SIG-M5 treated with dmso at 0.1 percent for 504 hours (cell line): ENCODE measurements at regions not wholly inside any gene's neighbourhood (a gene's known extent, or its start where the extent isn't known, plus 50 kb on each side); places are given as distances from the start of the nearest gene placed in this dataset.

ENCODE experiments used
- DNase-seq: peaks from one replicate; lab custom pipeline; 2025; ENCODE audit not compliant: unreplicated experiment; lab: John Stamatoyannopoulos, UW

GRCh38 chr18:78830826-78831225 lies 148.8 kb upstream of the SALL3 start:
- no peak for DNase-seq

DNA sequence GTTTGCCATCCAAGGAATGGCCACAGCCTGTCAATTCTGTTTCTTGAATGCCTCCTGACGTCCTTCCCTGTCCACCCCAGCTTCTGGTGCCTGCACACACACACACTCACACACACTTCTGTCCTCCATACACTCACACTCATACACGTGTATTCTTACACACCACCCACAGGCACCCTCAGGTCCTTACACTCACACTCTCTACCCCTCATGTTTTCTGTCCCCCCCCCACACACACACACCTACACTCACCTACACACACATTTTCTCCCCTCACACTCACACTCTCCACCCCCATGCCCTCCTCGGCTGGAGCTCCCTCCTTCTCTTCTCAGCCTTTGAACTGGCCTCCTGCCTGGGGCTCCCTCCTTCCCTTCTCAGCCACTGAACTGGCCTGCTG lies 148.0 kb upstream of the SALL3 start:
- no peak for DNase-seq

GRCh38 chr18:78833833-78834232 lies 145.8 kb upstream of the SALL3 start:
- DNase-seq: no peak

GRCh38 chr18:78836838-78837237 lies 142.8 kb upstream of the SALL3 start:
- DNase-seq: no peak

DNA sequence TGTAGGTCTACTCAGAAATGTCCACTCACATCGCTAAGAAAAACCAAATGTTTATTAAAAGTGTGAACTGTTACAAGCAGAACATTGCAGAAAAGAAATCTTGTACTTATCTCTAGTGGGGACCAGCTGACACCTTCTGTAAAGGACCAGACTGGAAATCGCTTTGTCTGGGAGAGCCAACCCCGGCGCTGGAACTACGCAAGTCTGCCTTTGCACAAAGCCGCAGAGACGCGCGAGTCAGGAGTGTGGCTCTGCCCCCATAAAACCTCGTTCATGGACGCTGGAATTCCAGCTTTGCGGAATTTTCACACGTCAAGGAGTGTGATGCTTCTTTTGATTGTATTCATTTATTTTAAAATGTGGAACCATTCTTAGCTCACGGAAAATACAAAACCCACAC lies 141.9 kb upstream of the SALL3 start:
- DNase-seq: no peak

DNA sequence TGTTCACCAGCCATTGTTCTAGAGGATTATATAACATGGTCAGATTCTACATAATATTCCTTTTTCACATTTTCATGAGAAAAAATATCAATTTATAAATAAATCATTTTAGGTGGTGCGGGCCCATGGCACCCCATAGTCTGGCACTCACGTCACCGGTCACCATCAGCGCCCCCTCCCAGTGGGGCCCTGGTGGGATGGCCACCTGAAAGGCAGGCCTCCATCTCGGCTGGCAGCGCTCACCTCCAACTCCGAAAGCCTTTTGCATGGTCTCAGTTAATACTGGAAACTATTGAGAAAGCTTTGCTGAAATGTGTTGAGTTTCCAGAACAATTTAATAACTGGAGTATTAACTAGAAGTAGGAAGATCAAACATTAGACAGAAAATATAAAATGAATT lies 141.4 kb upstream of the SALL3 start:
- no peak for DNase-seq

DNA sequence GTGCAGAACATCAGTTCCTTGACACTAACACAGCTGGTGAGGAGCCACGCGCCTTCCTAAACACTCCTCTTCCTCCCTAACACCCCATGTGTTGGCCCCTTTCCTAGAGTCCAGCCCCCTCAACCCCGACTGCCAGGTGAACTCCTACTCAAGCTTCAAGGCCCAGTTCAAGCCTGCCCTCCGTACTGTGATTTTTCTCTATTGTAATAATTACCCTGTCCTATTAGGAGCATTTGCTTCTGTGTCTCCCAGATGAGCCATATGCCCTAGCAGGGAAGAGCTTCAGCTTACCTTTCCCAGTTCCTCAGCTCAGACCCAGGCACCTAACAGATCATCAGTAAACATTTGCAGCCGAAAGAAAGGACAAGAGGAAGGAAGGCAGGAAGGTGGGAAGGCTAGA lies 130.6 kb upstream of the SALL3 start:
- DNase-seq: no peak

DNA sequence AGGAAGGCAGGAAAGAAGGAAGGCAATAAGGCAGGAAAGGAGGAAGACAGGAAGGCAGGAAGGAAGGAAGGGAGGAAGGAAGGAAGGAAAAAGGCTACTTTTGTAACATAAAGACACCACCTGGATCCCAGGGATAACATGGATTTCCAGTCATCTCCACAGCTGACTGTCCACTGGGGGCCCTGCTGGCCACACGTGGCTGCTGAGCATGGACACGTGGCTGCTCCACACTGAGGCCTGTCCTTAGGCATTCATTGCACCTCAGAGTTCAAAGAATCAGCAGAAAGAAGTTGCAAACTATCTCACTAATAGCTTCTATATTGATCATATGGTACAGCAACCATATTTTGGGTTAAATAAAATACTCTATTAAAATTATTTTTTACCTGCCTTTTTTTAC lies 130.2 kb upstream of the SALL3 start:
- no peak for DNase-seq

DNA sequence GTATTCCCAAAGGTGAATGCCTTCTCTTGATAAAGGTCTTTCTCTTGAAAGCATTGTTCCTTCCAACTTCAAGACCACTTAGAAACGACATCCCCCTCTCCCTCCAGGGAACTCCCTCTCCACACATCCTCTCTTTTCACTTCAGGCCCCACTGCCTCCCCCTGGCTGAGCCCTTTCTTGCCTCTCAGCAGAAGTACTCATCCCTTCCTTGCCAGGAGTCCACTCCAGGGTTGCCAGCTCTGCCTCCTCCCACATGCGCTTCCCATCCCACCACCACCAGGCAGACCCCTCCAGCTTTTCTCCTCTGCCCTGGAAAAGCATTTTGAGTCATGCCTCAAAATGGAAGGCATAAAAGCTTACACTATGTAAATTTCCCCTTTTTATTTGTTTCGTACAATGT lies 126.3 kb upstream of the SALL3 start:
- DNase-seq: no peak

- DNase-seq: no peak
Measured at GRCh38 chr18:78855188-78855587, 124.4 kb upstream of the SALL3 start.

- DNase-seq: no peak
Measured at GRCh38 chr18:78856569-78857313, 122.9 kb upstream of the SALL3 start.

DNA sequence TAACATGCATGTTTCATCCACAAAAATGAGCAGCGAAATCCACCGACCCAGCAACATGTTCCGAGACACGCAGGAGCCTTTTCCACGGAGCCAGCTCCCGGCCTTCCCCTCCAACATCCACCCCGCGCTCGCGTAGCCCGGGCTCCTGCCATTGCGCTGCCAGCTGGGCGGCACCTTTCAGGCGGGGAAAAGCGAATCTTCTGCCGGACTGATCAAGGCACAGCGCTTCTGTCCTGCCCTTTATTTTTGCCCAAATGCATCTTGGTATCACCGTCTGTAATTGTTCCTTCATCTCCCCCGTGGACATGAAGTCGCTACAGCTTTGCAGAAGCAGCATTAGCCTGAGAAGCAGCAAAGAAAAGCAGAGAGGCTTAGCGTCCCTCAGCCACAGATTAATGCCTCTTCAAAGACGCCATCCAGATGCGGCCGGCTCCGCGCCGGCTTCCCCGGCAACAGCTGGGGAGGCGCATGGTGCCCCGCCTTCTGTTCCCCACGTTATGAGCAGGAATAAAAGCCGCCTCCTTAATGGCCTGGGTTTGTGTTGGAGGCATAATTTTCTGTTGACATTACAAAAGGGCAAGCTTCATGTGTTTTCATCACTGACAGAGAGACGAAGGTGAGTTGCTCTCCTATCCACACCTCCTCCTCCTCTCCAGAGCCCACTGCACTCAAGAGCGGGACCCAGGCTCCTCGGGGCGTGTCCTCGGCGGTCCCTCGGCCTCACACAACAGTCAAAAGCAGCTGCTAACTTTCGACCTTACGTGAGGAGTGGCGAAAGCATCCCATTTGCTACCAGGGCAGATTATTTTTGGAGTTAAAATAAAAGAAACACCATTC lies 122.1 kb upstream of the SALL3 start:
- no peak for DNase-seq

DNA sequence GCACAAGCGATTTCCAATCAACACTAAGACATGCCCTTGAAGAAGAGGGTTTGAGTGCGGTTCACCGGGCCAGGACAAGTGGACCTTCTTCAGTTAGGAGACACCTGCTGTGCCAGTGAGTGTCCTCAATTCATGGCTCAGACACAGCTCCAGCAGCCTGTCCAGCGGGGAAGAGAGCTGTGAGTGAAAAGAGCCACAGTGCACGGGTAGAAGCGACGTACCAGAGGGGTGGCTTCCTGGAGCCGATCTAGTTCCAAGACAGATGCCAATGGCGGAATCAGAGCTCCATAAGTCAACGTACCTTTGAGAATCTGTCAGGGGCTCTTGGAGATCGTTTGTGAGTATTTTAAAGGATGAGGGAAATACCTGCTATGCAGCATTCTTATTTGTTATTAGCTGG lies 119.9 kb upstream of the SALL3 start:
- DNase-seq: no peak

DNA sequence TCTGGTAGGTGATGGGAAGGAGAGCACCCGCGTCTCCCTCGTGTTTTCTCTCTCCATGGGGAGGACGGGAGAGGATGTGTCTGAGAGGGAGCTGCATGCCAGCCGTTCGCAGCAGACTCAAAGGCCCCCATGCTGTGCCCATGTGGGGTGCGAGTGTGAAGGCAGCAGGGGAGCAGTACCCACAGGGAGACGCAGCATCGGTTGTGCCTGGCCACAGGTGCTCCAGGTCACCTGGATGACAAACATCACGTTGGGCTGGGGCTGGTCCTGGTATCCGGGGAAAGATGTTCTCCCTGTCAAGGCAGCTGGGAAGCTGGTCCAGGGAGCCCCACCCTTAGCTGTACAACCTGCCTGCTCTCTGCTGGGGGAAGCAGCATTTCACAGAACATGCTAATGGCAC lies 119.5 kb upstream of the SALL3 start:
- DNase-seq: no peak

GRCh38 chr18:78861116-78861515 lies 118.5 kb upstream of the SALL3 start:
- no peak for DNase-seq

DNA sequence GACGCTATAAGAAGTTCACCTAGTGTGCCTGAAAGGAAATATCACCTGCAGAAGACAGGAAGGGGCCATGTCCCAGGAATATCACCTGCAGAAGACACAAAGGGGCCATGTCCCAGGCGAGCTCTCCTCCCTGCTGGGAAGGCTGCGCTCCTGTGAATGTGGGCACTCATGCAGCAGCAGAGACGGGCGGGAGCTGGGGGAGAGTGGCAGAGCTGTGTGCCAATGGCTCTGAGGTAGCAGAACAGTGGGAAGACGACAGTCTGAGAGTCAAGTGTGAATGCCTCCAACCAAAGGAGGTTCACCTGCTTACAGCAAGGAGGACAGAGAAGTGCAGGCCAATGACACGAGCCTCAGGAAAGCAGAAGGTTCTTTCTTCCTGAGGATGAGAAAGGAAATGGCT lies 117.9 kb upstream of the SALL3 start:
- no peak for DNase-seq

DNA sequence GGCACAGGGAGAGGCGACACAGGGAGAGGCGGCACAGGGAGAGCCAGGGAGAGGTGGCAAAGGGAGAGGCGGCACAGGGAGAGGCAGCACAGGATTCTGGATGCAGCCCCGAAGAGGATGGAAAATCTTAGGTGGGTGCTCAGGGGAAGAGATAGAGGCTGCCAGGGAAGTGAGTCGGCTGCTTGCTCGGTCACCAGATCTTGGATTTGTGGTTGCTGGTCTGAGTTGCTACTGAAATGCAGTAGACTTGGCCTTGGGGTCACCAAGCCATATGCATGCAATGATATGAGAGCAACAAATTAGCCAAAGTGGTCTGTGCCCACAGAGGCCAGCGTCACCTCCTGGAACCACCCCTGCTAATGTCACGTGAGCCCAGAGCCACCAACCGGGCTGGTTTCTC lies 117.2 kb upstream of the SALL3 start:
- DNase-seq: no peak

GRCh38 chr18:78865056-78865598 lies 114.5 kb upstream of the SALL3 start:
- no peak for DNase-seq

- DNase-seq: no peak
Measured at GRCh38 chr18:78865771-78866310, 113.8 kb upstream of the SALL3 start.

DNA sequence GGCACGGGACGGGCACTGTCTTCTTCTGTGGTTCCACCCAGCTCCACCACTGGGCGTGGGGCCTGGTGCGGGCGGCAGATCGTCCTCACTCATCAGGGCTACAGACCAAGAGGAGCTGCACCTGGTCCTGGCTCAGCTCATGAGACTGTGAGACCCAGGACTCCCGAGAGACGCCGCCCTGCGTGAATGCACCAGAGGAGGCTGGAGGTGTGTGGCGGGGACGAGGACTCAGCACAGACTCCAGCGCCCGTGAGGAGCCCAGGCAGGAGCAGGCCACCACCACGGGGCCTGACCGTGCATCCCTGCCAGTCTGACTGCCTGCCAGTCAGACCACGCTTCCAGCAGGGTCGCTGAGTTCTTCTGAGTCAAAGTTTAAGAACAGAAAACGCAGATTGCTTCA lies 112.5 kb upstream of the SALL3 start:
- DNase-seq: no peak

DNA sequence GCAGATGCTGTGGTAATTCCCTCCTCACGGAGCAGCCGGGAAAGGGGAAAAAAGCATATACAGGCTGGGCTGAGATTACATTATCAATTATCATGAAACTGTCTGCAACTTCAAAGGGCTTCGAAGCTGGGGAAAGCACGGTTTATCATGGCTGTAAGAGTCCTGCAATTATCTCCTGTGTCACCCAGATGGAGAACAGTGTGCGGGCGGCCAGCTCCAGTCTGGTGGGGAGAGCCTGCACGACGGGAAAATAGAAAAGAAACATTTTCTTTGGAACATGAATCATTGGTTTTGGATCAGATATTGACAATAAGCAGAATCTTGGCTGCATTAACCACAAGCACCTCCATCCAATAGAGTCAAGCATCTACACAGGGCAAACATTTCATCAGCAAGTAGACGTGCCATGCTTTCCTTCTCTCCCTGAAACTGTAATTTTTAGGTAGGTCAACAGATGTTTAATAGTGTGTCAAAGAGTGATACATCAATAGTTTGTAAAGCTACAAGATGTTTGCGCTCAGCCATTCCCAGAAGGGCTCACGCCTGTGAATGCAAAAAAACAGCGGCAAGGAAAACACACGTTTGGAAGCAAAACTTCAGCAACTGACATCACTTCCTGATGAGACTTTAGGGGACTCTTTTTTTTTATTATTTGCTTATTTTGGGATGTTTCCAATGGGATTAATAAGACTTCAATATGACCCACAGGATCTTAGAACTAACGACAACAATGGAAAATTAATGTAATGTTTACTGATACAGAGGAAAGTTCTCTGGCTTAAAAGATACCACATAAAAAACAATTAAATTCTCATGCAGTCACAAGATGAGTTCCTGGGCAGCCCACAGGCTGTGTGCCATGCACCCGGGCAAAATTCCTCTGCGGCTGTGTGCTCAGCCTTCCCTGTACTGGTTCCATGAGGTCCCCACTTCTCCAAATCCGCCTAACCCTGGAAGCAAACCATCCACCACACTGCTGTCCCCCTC lies 111.0 kb upstream of the SALL3 start:
- DNase-seq: no peak
